ENCODE measurements at regions not wholly inside any gene's neighbourhood (a gene's known extent, or its start where the extent isn't known, plus 50 kb on each side); places are given as distances from the start of the nearest gene placed in this dataset.

- no peak overlapping the region for H3K27ac ChIP-seq (ENCODE audit: low read depth, low read length)
- 71% methylated on average over 7 of the region's 17 CpGs for WGBS (ENCODE audit: insufficient coverage)
- peak in 1 of 6 donors; percentile 74 for DNase-seq (ENCODE audit: low read depth in 4 of 6, low spot score in 6 of 6)
- H3K9me3 ChIP-seq (ENCODE audit: control insufficient read depth, insufficient read depth, low read length) = no peaks in the 10 kb centered on the region
- no peak overlapping the region for H3K4me3 ChIP-seq (ENCODE audit: low read depth, low read length)
- H3K36me3 ChIP-seq (ENCODE audit: control insufficient read depth, insufficient read depth, low read length) = no peaks in the 10 kb centered on the region
- H3K27me3 ChIP-seq (ENCODE audit: control insufficient read depth, insufficient read depth, low read length) = no peaks in the 10 kb centered on the region
- H3K4me1 ChIP-seq (ENCODE audit: control insufficient read depth, insufficient read depth, low read length) = peaks cover 17% of the 10 kb centered on the region
These were observed 256.9 kb downstream of the CDH26 start for GRCh38 chr20:60214901-60215815.

- no peaks in the 10 kb centered on the region for H3K36me3 ChIP-seq (ENCODE audit: control insufficient read depth, insufficient read depth, low read length)
- no peaks in the 10 kb centered on the region for H3K27me3 ChIP-seq (ENCODE audit: control insufficient read depth, insufficient read depth, low read length)
- 58% methylated on average over 9 of the region's 11 CpGs for WGBS (ENCODE audit: insufficient coverage)
- no peaks in the 10 kb centered on the region for H3K9me3 ChIP-seq (ENCODE audit: control insufficient read depth, insufficient read depth, low read length)
- no peak overlapping the region for H3K27ac ChIP-seq (ENCODE audit: low read depth, low read length)
- DNase-seq (ENCODE audit: low read depth in 4 of 6, low spot score in 6 of 6) = peak in 2 of 6 donors; percentile 13 to 47
- peaks cover 17% of the 10 kb centered on the region for H3K4me1 ChIP-seq (ENCODE audit: control insufficient read depth, insufficient read depth, low read length)
- no peak overlapping the region for H3K4me3 ChIP-seq (ENCODE audit: low read depth, low read length)
These were observed 257.9 kb downstream of the CDH26 start for GRCh38 chr20:60215816-60216730.

- 100% methylated on average over 3 of the region's 4 CpGs for WGBS (ENCODE audit: insufficient coverage)
- peak in 1 of 6 donors; percentile 85 for DNase-seq (ENCODE audit: low read depth in 4 of 6, low spot score in 6 of 6)
- Histone ChIP-seq H3K36me3 (ENCODE audit: control insufficient read depth, insufficient read depth, low read length) (no peaks in the 10 kb centered on the region), H3K9me3 (ENCODE audit: control insufficient read depth, insufficient read depth, low read length) (no peaks in the 10 kb centered on the region), H3K27ac (ENCODE audit: low read depth, low read length) (no peak overlapping the region), H3K27me3 (ENCODE audit: control insufficient read depth, insufficient read depth, low read length) (no peaks in the 10 kb centered on the region), H3K4me1 (ENCODE audit: control insufficient read depth, insufficient read depth, low read length) (peaks cover 6% of the 10 kb centered on the region), H3K4me3 (ENCODE audit: low read depth, low read length) (no peak overlapping the region)
These were observed 261.0 kb downstream of the CDH26 start for GRCh38 chr20:60219231-60219630.

- Histone ChIP-seq H3K9me3 (ENCODE audit: control insufficient read depth, insufficient read depth, low read length) (no peaks in the 10 kb centered on the region), H3K4me1 (ENCODE audit: control insufficient read depth, insufficient read depth, low read length) (peaks cover 6% of the 10 kb centered on the region), H3K36me3 (ENCODE audit: control insufficient read depth, insufficient read depth, low read length) (no peaks in the 10 kb centered on the region), H3K27me3 (ENCODE audit: control insufficient read depth, insufficient read depth, low read length) (no peaks in the 10 kb centered on the region), H3K4me3 (ENCODE audit: low read depth, low read length) (no peak overlapping the region), H3K27ac (ENCODE audit: low read depth, low read length) (no peak overlapping the region)
- no peak for DNase-seq (ENCODE audit: low read depth in 4 of 6, low spot score in 6 of 6)
- 92% methylated on average over 5 of the region's 9 CpGs for WGBS (ENCODE audit: insufficient coverage)
These were observed 261.9 kb downstream of the CDH26 start for GRCh38 chr20:60219984-60220562.

- 65% methylated on average over 5 of the region's 8 CpGs for WGBS (ENCODE audit: insufficient coverage)
- Histone ChIP-seq H3K4me3 (ENCODE audit: low read depth, low read length) (no peak overlapping the region), H3K27ac (ENCODE audit: low read depth, low read length) (no peak overlapping the region), H3K4me1 (ENCODE audit: control insufficient read depth, insufficient read depth, low read length) (peaks cover 6% of the 10 kb centered on the region), H3K9me3 (ENCODE audit: control insufficient read depth, insufficient read depth, low read length) (no peaks in the 10 kb centered on the region), H3K36me3 (ENCODE audit: control insufficient read depth, insufficient read depth, low read length) (no peaks in the 10 kb centered on the region), H3K27me3 (ENCODE audit: control insufficient read depth, insufficient read depth, low read length) (no peaks in the 10 kb centered on the region)
- DNase-seq (ENCODE audit: low read depth in 4 of 6, low spot score in 6 of 6) = peak in 1 of 6 donors; percentile 34
These were observed 262.5 kb downstream of the CDH26 start for GRCh38 chr20:60220706-60221105.

- no peaks in the 10 kb centered on the region for H3K9me3 ChIP-seq (ENCODE audit: control insufficient read depth, insufficient read depth, low read length)
- no peak overlapping the region for H3K27ac ChIP-seq (ENCODE audit: low read depth, low read length)
- H3K4me1 ChIP-seq (ENCODE audit: control insufficient read depth, insufficient read depth, low read length) = no peaks in the 10 kb centered on the region
- H3K27me3 ChIP-seq (ENCODE audit: control insufficient read depth, insufficient read depth, low read length) = no peaks in the 10 kb centered on the region
- WGBS (ENCODE audit: insufficient coverage) = 87% methylated on average over 3 of the region's 3 CpGs
- H3K36me3 ChIP-seq (ENCODE audit: control insufficient read depth, insufficient read depth, low read length) = no peaks in the 10 kb centered on the region
- DNase-seq (ENCODE audit: low read depth in 4 of 6, low spot score in 6 of 6) = no peak
- H3K4me3 ChIP-seq (ENCODE audit: low read depth, low read length) = no peak overlapping the region
These were observed 263.4 kb downstream of the CDH26 start for GRCh38 chr20:60221593-60221992.

- Histone ChIP-seq H3K4me3 (ENCODE audit: low read depth, low read length) (no peak overlapping the region), H3K27ac (ENCODE audit: low read depth, low read length) (no peak overlapping the region), H3K36me3 (ENCODE audit: control insufficient read depth, insufficient read depth, low read length) (no peaks in the 10 kb centered on the region), H3K27me3 (ENCODE audit: control insufficient read depth, insufficient read depth, low read length) (no peaks in the 10 kb centered on the region), H3K9me3 (ENCODE audit: control insufficient read depth, insufficient read depth, low read length) (no peaks in the 10 kb centered on the region), H3K4me1 (ENCODE audit: control insufficient read depth, insufficient read depth, low read length) (no peaks in the 10 kb centered on the region)
- 42% methylated on average over 1 of the region's 2 CpGs for WGBS (ENCODE audit: insufficient coverage)
- no peak for DNase-seq (ENCODE audit: low read depth in 4 of 6, low spot score in 6 of 6)
These were observed 264.3 kb downstream of the CDH26 start for GRCh38 chr20:60222497-60222896.

- Histone ChIP-seq H3K27ac (ENCODE audit: low read depth, low read length) (no peak overlapping the region), H3K27me3 (ENCODE audit: control insufficient read depth, insufficient read depth, low read length) (no peaks in the 10 kb centered on the region), H3K4me3 (ENCODE audit: low read depth, low read length) (no peak overlapping the region), H3K36me3 (ENCODE audit: control insufficient read depth, insufficient read depth, low read length) (no peaks in the 10 kb centered on the region), H3K4me1 (ENCODE audit: control insufficient read depth, insufficient read depth, low read length) (no peaks in the 10 kb centered on the region), H3K9me3 (ENCODE audit: control insufficient read depth, insufficient read depth, low read length) (no peaks in the 10 kb centered on the region)
- DNase-seq (ENCODE audit: low read depth in 4 of 6, low spot score in 6 of 6) = no peak
- WGBS (ENCODE audit: insufficient coverage) = no CpG with 5 or more reads among the region's 5 CpGs
These were observed 265.0 kb downstream of the CDH26 start for GRCh38 chr20:60223174-60223573.

GRCh38 chr20:60224914-60225313 lies 266.7 kb downstream of the CDH26 start:
- DNase-seq (ENCODE audit: low read depth in 4 of 6, low spot score in 6 of 6) = no peak
- no peaks in the 10 kb centered on the region for H3K36me3 ChIP-seq (ENCODE audit: control insufficient read depth, insufficient read depth, low read length)
- no CpG with 5 or more reads among the region's 3 CpGs for WGBS (ENCODE audit: insufficient coverage)
- no peak overlapping the region for H3K4me3 ChIP-seq (ENCODE audit: low read depth, low read length)
- H3K9me3 ChIP-seq (ENCODE audit: control insufficient read depth, insufficient read depth, low read length) = no peaks in the 10 kb centered on the region
- H3K27ac ChIP-seq (ENCODE audit: low read depth, low read length) = no peak overlapping the region
- no peaks in the 10 kb centered on the region for H3K4me1 ChIP-seq (ENCODE audit: control insufficient read depth, insufficient read depth, low read length)
- H3K27me3 ChIP-seq (ENCODE audit: control insufficient read depth, insufficient read depth, low read length) = no peaks in the 10 kb centered on the region
